Liver (tissue), 9 donors: ENCODE measurements at regions not wholly inside any gene's neighbourhood (a gene's known extent, or its start where the extent isn't known, plus 50 kb on each side); places are given as distances from the start of the nearest gene placed in this dataset. TPM values are rescaled to one million over a fixed set of nuclear protein-coding genes. Genes with fewer than 3 reads are reported as not detected.

Source experiments
- DNase-seq: peaks from one replicate; pipeline ENCODE4 v3.0.0-alpha.2; 2017; ENCODE audit warnings: low spot score
- H3K27ac ChIP-seq, 2 donors: one replicate each; pipeline ENCODE4 v1.7.0; 2013; ENCODE audit warnings: inconsistent platforms in 2 of 2, low read length in 2 of 2, control low read depth in 1 of 2, low read depth in 1 of 2, mild to moderate bottlenecking in 1 of 2
- H3K27me3 ChIP-seq, 4 donors: one replicate each; pipeline versions ENCODE4 v1.6.1 to v1.7.0; 2013; ENCODE audit warnings: low read length in 3 of 4, inconsistent platforms in 1 of 4, mild to moderate bottlenecking in 1 of 4, moderate library complexity in 1 of 4; ENCODE audit not compliant: control insufficient read depth in 4 of 4, insufficient read depth in 4 of 4
- H3K36me3 ChIP-seq, 4 donors: one replicate each; pipeline versions ENCODE4 v1.6.1 to v1.7.0; 2013; ENCODE audit warnings: low read length in 3 of 4, mild to moderate bottlenecking in 3 of 4, low read depth in 1 of 4, moderate library complexity in 1 of 4; ENCODE audit not compliant: control insufficient read depth in 4 of 4, insufficient read depth in 3 of 4
- H3K4me1 ChIP-seq, 4 donors: one replicate each; pipeline versions ENCODE4 v1.6.1 to v1.7.0; 2013; ENCODE audit warnings: low read length in 3 of 4, mild to moderate bottlenecking in 3 of 4, moderate library complexity in 1 of 4; ENCODE audit not compliant: control insufficient read depth in 4 of 4, insufficient read depth in 4 of 4
- H3K4me3 ChIP-seq, 3 donors: one replicate each; pipeline versions ENCODE4 v1.6.1 to v1.7.0; 2013; ENCODE audit warnings: low read length in 3 of 3, control low read depth in 1 of 3, low read depth in 1 of 3, mild to moderate bottlenecking in 1 of 3
- H3K9ac ChIP-seq, 2 donors: one replicate each; pipeline ENCODE4 v1.7.0; 2013; ENCODE audit warnings: low read length in 2 of 2, mild to moderate bottlenecking in 2 of 2, moderate library complexity in 2 of 2, control low read depth in 1 of 2, low read depth in 1 of 2
- H3K9me3 ChIP-seq, 4 donors: one replicate each; pipeline versions ENCODE4 v1.6.1 to v1.7.0; 2013; ENCODE audit warnings: low read length in 3 of 4; ENCODE audit not compliant: control insufficient read depth in 4 of 4
- EGR1 ChIP-seq, 2 donors: IDR thresholded peaks; 2 replicates each; pipeline ENCODE4 v1.6.1; 2016 to 2018; ENCODE audit warnings: antibody characterized with exemption in 2 of 2, low read depth in 2 of 2
- FOXA1 ChIP-seq: IDR thresholded peaks from 2 replicates; pipeline ENCODE4 v1.6.1; 2016; ENCODE audit warnings: antibody characterized with exemption
- FOXA2 ChIP-seq: IDR thresholded peaks from 2 replicates; pipeline ENCODE4 v1.6.1; 2016; ENCODE audit warnings: antibody characterized with exemption
- HNF4A ChIP-seq, 2 donors: conservative IDR thresholded peaks; 2 replicates each; pipeline ENCODE4 v1.6.1; 2016; ENCODE audit warnings: antibody characterized with exemption in 2 of 2, mild to moderate bottlenecking in 2 of 2
- HNF4G ChIP-seq: IDR thresholded peaks from 2 replicates; pipeline ENCODE4 v1.6.1; 2016; ENCODE audit warnings: antibody characterized with exemption
- JUND ChIP-seq, 2 donors: IDR thresholded peaks; 2 replicates each; pipeline ENCODE4 v1.6.1; 2016; ENCODE audit warnings: antibody characterized with exemption in 2 of 2
- NR2F2 ChIP-seq: IDR thresholded peaks from 2 replicates; pipeline ENCODE4 v1.6.1; 2016; ENCODE audit warnings: antibody characterized with exemption
- RAD21 ChIP-seq, 2 donors: IDR thresholded peaks; 2 replicates each; pipeline ENCODE4 v1.6.1; 2016; ENCODE audit warnings: antibody characterized with exemption in 2 of 2, mild to moderate bottlenecking in 2 of 2
- RXRA ChIP-seq, 2 donors: IDR thresholded peaks; 2 replicates each; pipeline ENCODE4 v1.6.1; 2017 to 2018; ENCODE audit warnings: antibody characterized with exemption in 2 of 2, mild to moderate bottlenecking in 1 of 2
- SP1 ChIP-seq: IDR thresholded peaks from 2 replicates; pipeline ENCODE4 v1.6.1; 2018; ENCODE audit warnings: antibody characterized with exemption, mild to moderate bottlenecking
- TAF1 ChIP-seq: conservative IDR thresholded peaks from 2 replicates; pipeline ENCODE4 v1.6.1; 2016; ENCODE audit warnings: antibody characterized with exemption, mild to moderate bottlenecking
- YY1 ChIP-seq: IDR thresholded peaks from 2 replicates; pipeline ENCODE4 v1.6.1; 2016; ENCODE audit warnings: antibody characterized with exemption, mild to moderate bottlenecking
- WGBS: extraction: QIAGEN DNeasy Blood & Tissue Kit; methylation state at CpG from one replicate; pipeline ENCODE4 v1.1.7; 2013; 5-methylcytosine and 5-hydroxymethylcytosine counted together
- small RNA-seq: library from RNA; depleted of rRNA; stranded (forward); fragments of <200 nt; gene quantifications from one replicate; pipeline ENCODE3, GENCODE V24; 2014
- TF ChIP-seq, protein P1 (sequence below): IDR thresholded peaks from 2 replicates; pipeline ENCODE4 v1.6.1; 2016; ENCODE audit warnings: antibody characterized with exemption, mild to moderate bottlenecking
- TF ChIP-seq, protein P2 (sequence below): IDR thresholded peaks from 2 replicates; pipeline ENCODE4 v1.6.1; 2016; ENCODE audit warnings: antibody characterized with exemption
- TF ChIP-seq, protein P3 (sequence below): IDR thresholded peaks from 2 replicates; pipeline ENCODE4 v1.6.1; 2016; ENCODE audit warnings: antibody characterized with exemption
- TF ChIP-seq, protein P4 (sequence below): IDR thresholded peaks from 2 replicates; pipeline ENCODE4 v1.6.1; 2016; ENCODE audit warnings: antibody characterized with exemption
- TF ChIP-seq, protein P5 (sequence below): fragments of 150-350 bp; IDR thresholded peaks from 2 replicates; pipeline ENCODE4 v1.5.1; 2017; ENCODE audit warnings: improper control_type of control experiment, low read depth, low read length; ENCODE audit not compliant: missing input control
- donor health status: healthy.
- donor health status: healthy.
- donor health status: healthy.
- donor health status: healthy.
- donor health status: healthy.

DNA sequence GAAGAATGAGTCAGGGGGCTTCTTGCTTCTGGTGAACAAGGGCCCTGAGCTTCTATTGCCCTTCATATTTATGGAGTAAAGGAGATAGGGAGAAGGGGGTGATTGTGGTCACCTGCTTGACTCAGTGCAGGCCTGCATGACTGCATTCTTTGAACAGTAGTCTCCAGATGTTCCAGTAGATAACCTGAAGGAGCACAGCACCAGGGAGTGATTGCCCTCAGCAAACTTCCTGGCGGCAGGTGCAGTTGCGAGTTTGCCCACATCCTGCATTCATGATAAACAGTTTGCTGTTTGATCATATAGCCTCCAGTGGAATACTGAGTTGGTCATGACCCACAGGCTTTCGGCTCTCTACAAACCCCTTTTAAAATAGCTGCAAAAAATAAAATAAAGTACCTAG is 1632.7 kb downstream of the OTOL1 start:
- Histone ChIP-seq H3K9me3 (peaks cover 0 to 11% (median 5%) of the 10 kb centered on the region in 4 donors), H3K4me1 (no peaks in the 10 kb centered on the region), H3K27ac (no peak overlapping the region), H3K4me3 (no peak overlapping the region), H3K9ac (no peak overlapping the region), H3K27me3 (no peaks in the 10 kb centered on the region), H3K36me3 (no peaks in the 10 kb centered on the region)
- 85% methylated on average over 3 of the region's 3 CpGs for WGBS
- TF ChIP-seq HNF4A (conservative IDR thresholded peaks at IDR 0.05) = no peak
- no peak for TF ChIP-seq JUND (IDR thresholded peaks at IDR 0.05)
- no peak for DNase-seq

DNA sequence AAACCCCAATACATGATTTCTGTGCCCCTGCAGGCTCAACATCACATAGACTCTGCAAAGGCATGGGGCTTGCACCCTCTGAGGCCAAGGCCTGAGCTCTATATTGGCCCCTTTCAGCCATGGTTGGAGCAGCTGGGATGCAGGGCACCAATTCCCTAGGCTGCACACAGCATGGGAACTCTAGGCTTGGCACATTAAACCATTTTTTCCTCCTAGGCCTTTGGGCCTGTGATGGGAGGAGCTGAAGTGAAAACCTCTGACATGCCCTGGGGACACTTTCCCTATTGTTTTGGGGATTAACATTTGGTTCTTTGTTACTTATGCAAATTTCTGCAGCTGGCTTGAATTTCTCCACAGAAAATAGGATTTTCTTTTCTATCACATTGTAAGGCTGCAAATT is 1629.5 kb downstream of the OTOL1 start:
- Histone ChIP-seq H3K36me3 (no peaks in the 10 kb centered on the region), H3K27ac (no peak overlapping the region), H3K4me1 (no peaks in the 10 kb centered on the region), H3K27me3 (no peaks in the 10 kb centered on the region), H3K9me3 (peaks cover 0 to 9% (median 5%) of the 10 kb centered on the region in 4 donors), H3K4me3 (no peak overlapping the region), H3K9ac (no peak overlapping the region)
- TF ChIP-seq JUND (IDR thresholded peaks at IDR 0.05) (no peak), RXRA (IDR thresholded peaks at IDR 0.05) (no peak), EGR1 (IDR thresholded peaks at IDR 0.05; ENCODE audit: low read depth in 2 of 2) (no peak), HNF4A (conservative IDR thresholded peaks at IDR 0.05) (no peak), NR2F2 (no peak), TAF1 (no peak), YY1 (no peak), RAD21 (IDR thresholded peaks at IDR 0.05) (no peak), FOXA2 (no peak), FOXA1 (no peak), SP1 (no peak), HNF4G (no peak)
- TF ChIP-seq, protein P1, sequence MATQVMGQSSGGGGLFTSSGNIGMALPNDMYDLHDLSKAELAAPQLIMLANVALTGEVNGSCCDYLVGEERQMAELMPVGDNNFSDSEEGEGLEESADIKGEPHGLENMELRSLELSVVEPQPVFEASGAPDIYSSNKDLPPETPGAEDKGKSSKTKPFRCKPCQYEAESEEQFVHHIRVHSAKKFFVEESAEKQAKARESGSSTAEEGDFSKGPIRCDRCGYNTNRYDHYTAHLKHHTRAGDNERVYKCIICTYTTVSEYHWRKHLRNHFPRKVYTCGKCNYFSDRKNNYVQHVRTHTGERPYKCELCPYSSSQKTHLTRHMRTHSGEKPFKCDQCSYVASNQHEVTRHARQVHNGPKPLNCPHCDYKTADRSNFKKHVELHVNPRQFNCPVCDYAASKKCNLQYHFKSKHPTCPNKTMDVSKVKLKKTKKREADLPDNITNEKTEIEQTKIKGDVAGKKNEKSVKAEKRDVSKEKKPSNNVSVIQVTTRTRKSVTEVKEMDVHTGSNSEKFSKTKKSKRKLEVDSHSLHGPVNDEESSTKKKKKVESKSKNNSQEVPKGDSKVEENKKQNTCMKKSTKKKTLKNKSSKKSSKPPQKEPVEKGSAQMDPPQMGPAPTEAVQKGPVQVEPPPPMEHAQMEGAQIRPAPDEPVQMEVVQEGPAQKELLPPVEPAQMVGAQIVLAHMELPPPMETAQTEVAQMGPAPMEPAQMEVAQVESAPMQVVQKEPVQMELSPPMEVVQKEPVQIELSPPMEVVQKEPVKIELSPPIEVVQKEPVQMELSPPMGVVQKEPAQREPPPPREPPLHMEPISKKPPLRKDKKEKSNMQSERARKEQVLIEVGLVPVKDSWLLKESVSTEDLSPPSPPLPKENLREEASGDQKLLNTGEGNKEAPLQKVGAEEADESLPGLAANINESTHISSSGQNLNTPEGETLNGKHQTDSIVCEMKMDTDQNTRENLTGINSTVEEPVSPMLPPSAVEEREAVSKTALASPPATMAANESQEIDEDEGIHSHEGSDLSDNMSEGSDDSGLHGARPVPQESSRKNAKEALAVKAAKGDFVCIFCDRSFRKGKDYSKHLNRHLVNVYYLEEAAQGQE = no peak
- TF ChIP-seq, protein P2, sequence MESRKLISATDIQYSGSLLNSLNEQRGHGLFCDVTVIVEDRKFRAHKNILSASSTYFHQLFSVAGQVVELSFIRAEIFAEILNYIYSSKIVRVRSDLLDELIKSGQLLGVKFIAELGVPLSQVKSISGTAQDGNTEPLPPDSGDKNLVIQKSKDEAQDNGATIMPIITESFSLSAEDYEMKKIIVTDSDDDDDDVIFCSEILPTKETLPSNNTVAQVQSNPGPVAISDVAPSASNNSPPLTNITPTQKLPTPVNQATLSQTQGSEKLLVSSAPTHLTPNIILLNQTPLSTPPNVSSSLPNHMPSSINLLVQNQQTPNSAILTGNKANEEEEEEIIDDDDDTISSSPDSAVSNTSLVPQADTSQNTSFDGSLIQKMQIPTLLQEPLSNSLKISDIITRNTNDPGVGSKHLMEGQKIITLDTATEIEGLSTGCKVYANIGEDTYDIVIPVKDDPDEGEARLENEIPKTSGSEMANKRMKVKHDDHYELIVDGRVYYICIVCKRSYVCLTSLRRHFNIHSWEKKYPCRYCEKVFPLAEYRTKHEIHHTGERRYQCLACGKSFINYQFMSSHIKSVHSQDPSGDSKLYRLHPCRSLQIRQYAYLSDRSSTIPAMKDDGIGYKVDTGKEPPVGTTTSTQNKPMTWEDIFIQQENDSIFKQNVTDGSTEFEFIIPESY = no peak
- TF ChIP-seq, protein P3, sequence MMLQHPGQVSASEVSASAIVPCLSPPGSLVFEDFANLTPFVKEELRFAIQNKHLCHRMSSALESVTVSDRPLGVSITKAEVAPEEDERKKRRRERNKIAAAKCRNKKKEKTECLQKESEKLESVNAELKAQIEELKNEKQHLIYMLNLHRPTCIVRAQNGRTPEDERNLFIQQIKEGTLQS = no peak
- TF ChIP-seq, protein P4, sequence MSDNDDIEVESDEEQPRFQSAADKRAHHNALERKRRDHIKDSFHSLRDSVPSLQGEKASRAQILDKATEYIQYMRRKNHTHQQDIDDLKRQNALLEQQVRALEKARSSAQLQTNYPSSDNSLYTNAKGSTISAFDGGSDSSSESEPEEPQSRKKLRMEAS = no peak
- TF ChIP-seq, protein P5, sequence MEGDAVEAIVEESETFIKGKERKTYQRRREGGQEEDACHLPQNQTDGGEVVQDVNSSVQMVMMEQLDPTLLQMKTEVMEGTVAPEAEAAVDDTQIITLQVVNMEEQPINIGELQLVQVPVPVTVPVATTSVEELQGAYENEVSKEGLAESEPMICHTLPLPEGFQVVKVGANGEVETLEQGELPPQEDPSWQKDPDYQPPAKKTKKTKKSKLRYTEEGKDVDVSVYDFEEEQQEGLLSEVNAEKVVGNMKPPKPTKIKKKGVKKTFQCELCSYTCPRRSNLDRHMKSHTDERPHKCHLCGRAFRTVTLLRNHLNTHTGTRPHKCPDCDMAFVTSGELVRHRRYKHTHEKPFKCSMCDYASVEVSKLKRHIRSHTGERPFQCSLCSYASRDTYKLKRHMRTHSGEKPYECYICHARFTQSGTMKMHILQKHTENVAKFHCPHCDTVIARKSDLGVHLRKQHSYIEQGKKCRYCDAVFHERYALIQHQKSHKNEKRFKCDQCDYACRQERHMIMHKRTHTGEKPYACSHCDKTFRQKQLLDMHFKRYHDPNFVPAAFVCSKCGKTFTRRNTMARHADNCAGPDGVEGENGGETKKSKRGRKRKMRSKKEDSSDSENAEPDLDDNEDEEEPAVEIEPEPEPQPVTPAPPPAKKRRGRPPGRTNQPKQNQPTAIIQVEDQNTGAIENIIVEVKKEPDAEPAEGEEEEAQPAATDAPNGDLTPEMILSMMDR = no peak
- DNase-seq = no peak

Small RNA genes lying in the stretch of these regions (small RNA-seq; reads per million reads assigned to genes)
- gene MIR1263 (not detected), gene RNU7-82P (not detected)
